Right lobe of liver (tissue), 4 donors: ENCODE measurements at regions not wholly inside any gene's neighbourhood (a gene's known extent, or its start where the extent isn't known, plus 50 kb on each side); places are given as distances from the start of the nearest gene placed in this dataset.
"Not testable (repeated sequence)": the region's sequence is repeated elsewhere in the genome, so short reads cannot be mapped to it uniquely, and the experiment has no call there.

Experiments
- POLR2A ChIP-seq: fragments of 450-650 bp; IDR thresholded peaks from one replicate; pipeline ENCODE4 v1.6.1; 2017; ENCODE audit warnings: antibody characterized with exemption, mild to moderate bottlenecking
- TF ChIP-seq, protein P1 (sequence below), 4 donors: fragments of 200-600 bp in 3 of 4; fragments of 450-650 bp in 1 of 4; IDR thresholded peaks; one replicate each; pipeline versions ENCODE4 v1.5.1 to v1.8.0; 2016 to 2022; ENCODE audit warnings: antibody characterized with exemption in 4 of 4, mild to moderate bottlenecking in 2 of 4
- donor health status: DM: no; HTN: no; CAD: no.
- donor health status: DM: no; HTN: no; CAD: no.
- donor health status: DM: no; HTN: yes; CAD: no.

DNA sequence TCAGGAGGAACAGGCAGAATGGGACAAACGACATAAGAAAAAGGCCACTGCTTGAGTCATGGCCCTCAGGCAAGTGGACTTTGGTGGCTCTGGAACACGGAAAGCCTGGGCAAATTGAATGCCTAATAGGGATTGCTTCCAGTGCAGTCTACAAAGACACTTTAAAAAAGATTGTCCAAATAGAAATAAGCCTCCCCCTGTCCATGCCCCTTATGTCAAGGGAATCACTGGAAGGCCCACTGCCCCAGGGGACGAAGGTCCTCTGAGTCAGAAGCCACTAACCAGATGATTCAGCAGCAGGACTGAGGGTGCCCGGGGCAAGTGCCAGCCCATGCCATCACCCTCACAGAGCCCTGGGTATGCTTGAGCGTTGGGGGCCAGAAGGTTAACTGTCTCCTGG is 51.5 kb upstream of the SRD5A2 start:
- TF ChIP-seq, protein P1, sequence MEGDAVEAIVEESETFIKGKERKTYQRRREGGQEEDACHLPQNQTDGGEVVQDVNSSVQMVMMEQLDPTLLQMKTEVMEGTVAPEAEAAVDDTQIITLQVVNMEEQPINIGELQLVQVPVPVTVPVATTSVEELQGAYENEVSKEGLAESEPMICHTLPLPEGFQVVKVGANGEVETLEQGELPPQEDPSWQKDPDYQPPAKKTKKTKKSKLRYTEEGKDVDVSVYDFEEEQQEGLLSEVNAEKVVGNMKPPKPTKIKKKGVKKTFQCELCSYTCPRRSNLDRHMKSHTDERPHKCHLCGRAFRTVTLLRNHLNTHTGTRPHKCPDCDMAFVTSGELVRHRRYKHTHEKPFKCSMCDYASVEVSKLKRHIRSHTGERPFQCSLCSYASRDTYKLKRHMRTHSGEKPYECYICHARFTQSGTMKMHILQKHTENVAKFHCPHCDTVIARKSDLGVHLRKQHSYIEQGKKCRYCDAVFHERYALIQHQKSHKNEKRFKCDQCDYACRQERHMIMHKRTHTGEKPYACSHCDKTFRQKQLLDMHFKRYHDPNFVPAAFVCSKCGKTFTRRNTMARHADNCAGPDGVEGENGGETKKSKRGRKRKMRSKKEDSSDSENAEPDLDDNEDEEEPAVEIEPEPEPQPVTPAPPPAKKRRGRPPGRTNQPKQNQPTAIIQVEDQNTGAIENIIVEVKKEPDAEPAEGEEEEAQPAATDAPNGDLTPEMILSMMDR (IDR thresholded peaks at IDR 0.05) = not testable (repeated sequence)
- not testable (repeated sequence) for TF ChIP-seq POLR2A
